ENCODE measurements at regions not wholly inside any gene's neighbourhood (a gene's known extent, or its start where the extent isn't known, plus 50 kb on each side); places are given as distances from the start of the nearest gene placed in this dataset.
A peak's percentile ranks its signal among the peaks of the same experiment; 100 is the strongest.

GRCh38 chr7:116403265-116403664 is 96.3 kb upstream of the CAV2 start (continued):
- no peak for TF ChIP-seq IRF1 (CRISPR knock-in tag; IDR thresholded peaks at IDR 0.05; ENCODE audit: borderline replicate concordance)

DNA sequence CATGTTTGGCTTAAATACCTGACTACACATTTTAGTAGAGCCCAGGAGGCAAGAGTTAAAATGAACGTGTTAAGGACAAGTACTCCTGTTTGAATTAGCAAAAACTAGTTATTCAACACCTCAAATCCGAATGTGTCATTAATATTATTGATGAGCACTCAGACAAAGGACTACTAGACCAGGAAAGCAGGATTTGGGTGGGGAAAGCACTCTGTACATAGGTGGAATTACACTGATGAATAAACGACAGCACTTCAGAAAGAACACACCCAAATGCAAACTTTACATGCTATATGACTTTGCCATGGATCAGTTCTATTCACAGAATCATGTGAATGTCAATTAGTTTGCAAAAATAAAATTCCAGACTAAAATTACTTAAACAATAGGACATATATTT is 95.1 kb upstream of the CAV2 start:
- no TSS peak for BruUV-seq (replicated peaks)
- no peaks in the 10 kb centered on the region for H3K79me2 ChIP-seq (ENCODE audit: control insufficient read depth, insufficient read depth, low read length)
- H3K4me1 ChIP-seq (replicated peaks in 1 of 2; ENCODE audit: control insufficient read depth in 2 of 2, insufficient read depth in 2 of 2, low read length in 2 of 2): peaks cover 0 to 5% of the 10 kb centered on the region in 2 experiments; a peak in 3 of 5 replicates
- H3K9me1 ChIP-seq (ENCODE audit: control insufficient read depth, insufficient read depth, low read length): no peaks in the 10 kb centered on the region
- no peaks in the 10 kb centered on the region for H3K9me3 ChIP-seq (replicated peaks; ENCODE audit: control insufficient read depth, insufficient read depth, low read depth, low read length)
- WGBS (ENCODE audit: insufficient coverage, low coverage, missing lambda C conversion rate): 5% methylated on average over 3 of the region's 3 CpGs
- intact Hi-C loops (cut with micrococcal nuclease) (no loop called here), in situ Hi-C loops (cut with MboI) (no loop called here)
- no peaks in the 10 kb centered on the region for H4K20me1 ChIP-seq (replicated peaks; ENCODE audit: control insufficient read depth, insufficient read depth, low read length)
- no peak for TF ChIP-seq FOXK1 (CRISPR knock-in tag; IDR thresholded peaks at IDR 0.05; ENCODE audit: borderline replicate concordance)
- no peak for TF ChIP-seq PHTF2 (CRISPR knock-in tag; IDR thresholded peaks at IDR 0.05)
- ChIA-PET POLR2A (no interaction called here), CTCF (ENCODE audit: low intra/inter-chr PET ratio) (no interaction called here)
- ATAC-seq (no peak), DNase-seq (ENCODE audit: extremely low read depth in 1 of 4, low spot score in 3 of 4) (no peak), FAIRE-seq (no peak)
- no peak overlapping the region for H3K27ac ChIP-seq (ENCODE audit: extremely low read depth, low read depth, low read length)
- H3K36me3 ChIP-seq (ENCODE audit: control insufficient read depth, insufficient read depth, low read length): no peaks in the 10 kb centered on the region
- H3K27me3 ChIP-seq (ENCODE audit: control insufficient read depth in 2 of 2, insufficient read depth in 2 of 2, low read length in 2 of 2): peaks cover 0 to 6% of the 10 kb centered on the region in 2 experiments; a peak in 1 of 5 replicates
- no peak overlapping the region for H2AFZ ChIP-seq (ENCODE audit: low read depth, low read length)
- no peak overlapping the region for H3K4me3 ChIP-seq
- H3K4me2 ChIP-seq (ENCODE audit: insufficient read depth, low read length): no peak overlapping the region
- no peak overlapping the region for H3K9ac ChIP-seq (ENCODE audit: insufficient read depth in 1 of 2, low read depth in 2 of 2, low read length in 2 of 2)

DNA sequence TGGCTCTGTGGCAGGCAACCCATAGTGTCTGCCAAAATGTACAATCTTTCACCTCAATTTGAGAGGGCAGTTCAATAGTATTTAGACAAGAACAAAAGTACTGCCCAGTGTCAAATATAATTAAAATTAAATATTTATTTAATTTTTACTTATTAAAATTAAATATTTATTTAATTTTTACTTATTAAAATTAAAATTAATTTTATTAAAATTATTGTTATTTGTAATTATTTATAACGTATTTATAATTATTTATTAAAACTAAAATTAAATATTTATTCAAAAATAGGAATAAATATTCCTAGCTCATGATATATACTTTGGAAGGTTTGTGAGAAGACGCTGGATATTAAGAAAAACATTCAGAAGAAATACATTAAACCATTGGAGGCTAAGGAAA is 93.7 kb upstream of the CAV2 start:
- Histone ChIP-seq H2AFZ (ENCODE audit: low read depth, low read length) (peak overlapping the region; percentile 54; the same call in 1 of the 2 replicates), H3K79me2 (ENCODE audit: control insufficient read depth, insufficient read depth, low read length) (no peaks in the 10 kb centered on the region), H3K27ac (ENCODE audit: extremely low read depth, low read depth, low read length) (no peak overlapping the region), H3K9me1 (ENCODE audit: control insufficient read depth, insufficient read depth, low read length) (no peaks in the 10 kb centered on the region), H3K4me2 (ENCODE audit: insufficient read depth, low read length) (no peak overlapping the region), H3K4me3 (no peak overlapping the region), H3K27me3 (ENCODE audit: control insufficient read depth in 2 of 2, insufficient read depth in 2 of 2, low read length in 2 of 2) (peaks cover 0 to 6% of the 10 kb centered on the region in 2 experiments; a peak in 1 of 5 replicates), H3K36me3 (ENCODE audit: control insufficient read depth, insufficient read depth, low read length) (no peaks in the 10 kb centered on the region), H4K20me1 (replicated peaks; ENCODE audit: control insufficient read depth, insufficient read depth, low read length) (no peaks in the 10 kb centered on the region), H3K4me1 (replicated peaks in 1 of 2; ENCODE audit: control insufficient read depth in 2 of 2, insufficient read depth in 2 of 2, low read length in 2 of 2) (peaks cover 0 to 5% of the 10 kb centered on the region in 2 experiments; a peak in 3 of 5 replicates), H3K9me3 (replicated peaks; ENCODE audit: control insufficient read depth, insufficient read depth, low read depth, low read length) (no peaks in the 10 kb centered on the region), H3K9ac (ENCODE audit: insufficient read depth in 1 of 2, low read depth in 2 of 2, low read length in 2 of 2) (no peak overlapping the region)
- WGBS (ENCODE audit: insufficient coverage, low coverage, missing lambda C conversion rate): 17% methylated on average over 2 of the region's 2 CpGs
- intact Hi-C loops (cut with micrococcal nuclease): no loop called here
- POLR2A ChIA-PET: no interaction called here
- no TSS peak for BruUV-seq (replicated peaks)
- ATAC-seq (no peak), FAIRE-seq (no peak), DNase-seq (ENCODE audit: extremely low read depth in 1 of 4, low spot score in 3 of 4) (no peak)
- CTCF ChIA-PET (ENCODE audit: low intra/inter-chr PET ratio): no interaction called here
- in situ Hi-C loops (cut with MboI): no loop called here
- TF ChIP-seq CBX8 (IDR thresholded peaks at IDR 0.05; ENCODE audit: borderline replicate concordance, extremely low read depth, low read depth, low read length, poor library complexity, severe bottlenecking): no peak
- TF ChIP-seq GATAD2A (IDR thresholded peaks at IDR 0.05): no peak
- no peak for TF ChIP-seq ZNF431 (CRISPR knock-in tag; IDR thresholded peaks at IDR 0.05)
- no peak for TF ChIP-seq ARHGAP35 (IDR thresholded peaks at IDR 0.05; ENCODE audit: partially characterized antibody)
- TF ChIP-seq FOXA3 (CRISPR knock-in tag; conservative IDR thresholded peaks at IDR 0.05 in 1 of 2, IDR thresholded peaks at IDR 0.05 in 1 of 2): no peak
- TF ChIP-seq MAFF (IDR thresholded peaks at IDR 0.05; ENCODE audit: low read length): no peak
- TF ChIP-seq, protein P1, sequence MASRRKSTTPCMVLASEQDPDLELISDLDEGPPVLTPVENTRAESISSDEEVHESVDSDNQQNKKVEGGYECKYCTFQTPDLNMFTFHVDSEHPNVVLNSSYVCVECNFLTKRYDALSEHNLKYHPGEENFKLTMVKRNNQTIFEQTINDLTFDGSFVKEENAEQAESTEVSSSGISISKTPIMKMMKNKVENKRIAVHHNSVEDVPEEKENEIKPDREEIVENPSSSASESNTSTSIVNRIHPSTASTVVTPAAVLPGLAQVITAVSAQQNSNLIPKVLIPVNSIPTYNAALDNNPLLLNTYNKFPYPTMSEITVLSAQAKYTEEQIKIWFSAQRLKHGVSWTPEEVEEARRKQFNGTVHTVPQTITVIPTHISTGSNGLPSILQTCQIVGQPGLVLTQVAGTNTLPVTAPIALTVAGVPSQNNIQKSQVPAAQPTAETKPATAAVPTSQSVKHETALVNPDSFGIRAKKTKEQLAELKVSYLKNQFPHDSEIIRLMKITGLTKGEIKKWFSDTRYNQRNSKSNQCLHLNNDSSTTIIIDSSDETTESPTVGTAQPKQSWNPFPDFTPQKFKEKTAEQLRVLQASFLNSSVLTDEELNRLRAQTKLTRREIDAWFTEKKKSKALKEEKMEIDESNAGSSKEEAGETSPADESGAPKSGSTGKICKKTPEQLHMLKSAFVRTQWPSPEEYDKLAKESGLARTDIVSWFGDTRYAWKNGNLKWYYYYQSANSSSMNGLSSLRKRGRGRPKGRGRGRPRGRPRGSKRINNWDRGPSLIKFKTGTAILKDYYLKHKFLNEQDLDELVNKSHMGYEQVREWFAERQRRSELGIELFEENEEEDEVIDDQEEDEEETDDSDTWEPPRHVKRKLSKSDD (conservative IDR thresholded peaks at IDR 0.05; ENCODE audit: low read length): no peak
- TF ChIP-seq MAX (CRISPR knock-in tag; IDR thresholded peaks at IDR 0.05): no peak
- no peak for TF ChIP-seq ZNF77 (CRISPR knock-in tag; IDR thresholded peaks at IDR 0.05)

Measured in K562 (cell line).